Pancreas (tissue), 10 donors: ENCODE measurements at regions not wholly inside any gene's neighbourhood (a gene's known extent, or its start where the extent isn't known, plus 50 kb on each side); places are given as distances from the start of the nearest gene placed in this dataset.

Experiments used
- ATAC-seq, 4 donors: fragments of 200-7000 bp; cut with Tn5 transposase; one replicate each; pipeline versions ENCODE4 v1.8.0 to v1.9.1; 2020; ENCODE audit warnings: mild to moderate bottlenecking in 4 of 4, moderate library complexity in 4 of 4
- DNase-seq, 6 donors: peaks; one replicate each; pipeline ENCODE4 v3.0.0-alpha.2; 2020
- FAIRE-seq: peaks from 2 replicates; lab custom pipeline; 2012; peaks lifted over from hg19 to GRCh38; lab: Jason Lieb, UNC
- H3K27ac ChIP-seq, 4 donors: fragments of 200-600 bp; sonication (generic); 1 replicate in 3 of 4; 2 replicates in 1 of 4; pipeline versions ENCODE4 v1.5.0 to v1.8.0; 2020
- H3K27me3 ChIP-seq, 4 donors: fragments of 200-600 bp; one replicate each; pipeline ENCODE4 v1.8.0; 2021
- H3K36me3 ChIP-seq, 3 donors: fragments of 200-600 bp; sonication (generic) in 1 of 3; one replicate each; pipeline versions ENCODE4 v1.5.0 to v1.8.0; 2020 to 2021
- H3K4me1 ChIP-seq, 3 donors: fragments of 200-600 bp; one replicate each; pipeline ENCODE4 v1.8.0; 2021
- H3K4me3 ChIP-seq, 4 donors: fragments of 200-600 bp; sonication (generic) in 2 of 4; one replicate each; pipeline versions ENCODE4 v1.5.0 to v1.8.0; 2020 to 2021
- H3K9me3 ChIP-seq, 4 donors: fragments of 200-600 bp; one replicate each; pipeline ENCODE4 v1.8.0; 2021
- WGBS, 2 donors: extraction: QIAGEN DNeasy Blood & Tissue Kit; methylation state at CpG; one replicate each; pipeline ENCODE4 v1.1.7; 2013; 5-methylcytosine and 5-hydroxymethylcytosine counted together
- intact Hi-C, 3 donors: fragments of 100-400 bp; cut with DNase I; formaldehyde crosslinking; loops; one replicate each; pipeline versions ENCODE4 v1.11.1 to v1.14.2; 2022
- TF ChIP-seq, protein P1 (sequence below), 4 donors: fragments of 200-600 bp; sonication (generic) in 3 of 4; IDR thresholded peaks; one replicate each; pipeline versions ENCODE4 v1.5.0 to v1.8.0; 2021; ENCODE audit warnings: antibody characterized with exemption in 4 of 4
- donor health status: healthy with polysubstance abuse.
- donor health status: DM: no; HTN: no; CAD: no; lungs with moderate emphysema.
- donor health status: DM: no; HTN: no; CAD: no.
- donor health status: control.
- donor health status: control.
- donor health status: Bipolar disorder and iron deficiency.
- donor health status: DM: yes; HTN: yes; CAD: no.
- donor health status: DM: no; HTN: no; CAD: no.
- donor health status: DM: no; HTN: no; CAD: no.
- donor health status: DM: yes; HTN: yes; CAD: no.

DNA sequence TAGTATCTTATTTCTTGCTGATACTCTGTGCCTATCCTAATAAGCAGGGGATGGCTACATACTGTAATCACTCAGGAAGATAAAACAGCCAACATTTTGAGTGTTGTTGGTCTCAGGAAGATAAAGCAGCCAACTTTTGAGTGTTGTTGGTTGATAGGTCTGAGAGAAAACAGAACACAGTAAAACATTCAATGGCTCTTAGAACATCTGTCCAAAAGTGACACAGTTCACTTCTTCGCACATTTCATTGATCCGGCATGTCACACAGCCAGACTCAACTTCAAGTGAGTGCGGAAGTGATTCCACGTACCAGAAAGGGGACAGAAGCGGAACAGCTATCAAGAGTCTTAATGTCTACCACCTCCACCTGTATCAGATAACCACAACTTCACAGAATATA lies 87.3 kb upstream of the DMD start:
- intact Hi-C loops: no loop called here
- Histone ChIP-seq H3K9me3 (no peaks in the 10 kb centered on the region), H3K4me1 (no peaks in the 10 kb centered on the region), H3K27ac (no peak overlapping the region), H3K27me3 (peaks cover 0 to 5% (median 0%) of the 10 kb centered on the region in 4 donors), H3K4me3 (no peak overlapping the region), H3K36me3 (no peaks in the 10 kb centered on the region)
- FAIRE-seq: no peak
- no peak for DNase-seq
- WGBS, 2 donors: 83 to 89% methylated on average over 5 of the region's 5 CpGs
- TF ChIP-seq, protein P1, sequence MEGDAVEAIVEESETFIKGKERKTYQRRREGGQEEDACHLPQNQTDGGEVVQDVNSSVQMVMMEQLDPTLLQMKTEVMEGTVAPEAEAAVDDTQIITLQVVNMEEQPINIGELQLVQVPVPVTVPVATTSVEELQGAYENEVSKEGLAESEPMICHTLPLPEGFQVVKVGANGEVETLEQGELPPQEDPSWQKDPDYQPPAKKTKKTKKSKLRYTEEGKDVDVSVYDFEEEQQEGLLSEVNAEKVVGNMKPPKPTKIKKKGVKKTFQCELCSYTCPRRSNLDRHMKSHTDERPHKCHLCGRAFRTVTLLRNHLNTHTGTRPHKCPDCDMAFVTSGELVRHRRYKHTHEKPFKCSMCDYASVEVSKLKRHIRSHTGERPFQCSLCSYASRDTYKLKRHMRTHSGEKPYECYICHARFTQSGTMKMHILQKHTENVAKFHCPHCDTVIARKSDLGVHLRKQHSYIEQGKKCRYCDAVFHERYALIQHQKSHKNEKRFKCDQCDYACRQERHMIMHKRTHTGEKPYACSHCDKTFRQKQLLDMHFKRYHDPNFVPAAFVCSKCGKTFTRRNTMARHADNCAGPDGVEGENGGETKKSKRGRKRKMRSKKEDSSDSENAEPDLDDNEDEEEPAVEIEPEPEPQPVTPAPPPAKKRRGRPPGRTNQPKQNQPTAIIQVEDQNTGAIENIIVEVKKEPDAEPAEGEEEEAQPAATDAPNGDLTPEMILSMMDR (IDR thresholded peaks at IDR 0.05): no peak
- no peak for ATAC-seq

DNA sequence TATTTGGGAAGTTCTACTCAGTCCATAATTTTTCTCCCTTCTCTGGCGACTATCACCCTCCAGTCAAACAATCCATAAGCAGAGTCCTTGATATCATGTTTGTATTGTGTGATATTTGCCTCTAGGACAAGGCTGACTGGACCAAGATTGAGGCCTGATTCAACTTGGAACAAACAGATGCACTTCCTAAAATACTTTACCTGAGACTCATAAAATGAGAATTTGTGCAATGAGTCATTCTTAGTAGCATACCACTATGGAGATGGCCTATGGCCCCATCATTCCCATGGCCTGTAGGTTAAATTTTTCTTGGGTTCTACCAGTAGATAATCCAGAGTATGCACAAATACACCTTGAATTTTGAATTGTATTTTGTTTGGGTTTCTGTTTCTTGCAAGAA lies 74.2 kb upstream of the DMD start:
- TF ChIP-seq, protein P1 (IDR thresholded peaks at IDR 0.05): no peak
- DNase-seq (no peak), FAIRE-seq (no peak), ATAC-seq (no peak)
- no peaks in the 10 kb centered on the region for H3K4me1 ChIP-seq
- WGBS, 2 donors: 61% methylated on average over 1 of the region's 1 CpG
- H3K36me3 ChIP-seq: no peaks in the 10 kb centered on the region
- H3K27ac ChIP-seq: no peak overlapping the region
- H3K27me3 ChIP-seq: no peaks in the 10 kb centered on the region
- H3K9me3 ChIP-seq: no peaks in the 10 kb centered on the region
- no peak overlapping the region for H3K4me3 ChIP-seq
- intact Hi-C loops: no loop called here

DNA sequence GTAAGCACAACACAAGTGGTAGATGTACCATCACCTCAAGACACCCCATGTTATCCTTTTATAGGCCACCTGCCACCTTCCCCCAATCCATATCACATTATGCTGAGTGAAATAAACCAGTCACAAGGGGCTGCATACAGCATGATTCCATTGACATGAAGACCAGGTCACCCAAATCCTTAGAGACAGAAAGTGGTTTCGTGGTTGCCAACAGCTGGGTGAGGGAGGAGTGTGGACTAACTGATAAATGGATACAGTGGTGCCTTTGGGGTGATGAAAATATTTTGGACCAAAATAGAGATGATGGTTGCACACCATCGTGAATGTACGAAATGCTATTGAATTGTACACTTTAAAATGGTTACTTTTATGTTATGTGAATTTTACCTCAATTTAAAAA lies 65.7 kb upstream of the DMD start:
- Histone ChIP-seq H3K4me1 (no peaks in the 10 kb centered on the region), H3K27me3 (peaks cover 0 to 4% (median 0%) of the 10 kb centered on the region in 4 donors), H3K9me3 (no peaks in the 10 kb centered on the region), H3K27ac (no peak overlapping the region), H3K4me3 (no peak overlapping the region), H3K36me3 (no peaks in the 10 kb centered on the region)
- DNase-seq: no peak
- ATAC-seq: no peak
- WGBS, 2 donors: 66 to 80% methylated on average over 3 of the region's 3 CpGs
- intact Hi-C loops: no loop called here
- TF ChIP-seq, protein P1 (IDR thresholded peaks at IDR 0.05): no peak
- no peak for FAIRE-seq

DNA sequence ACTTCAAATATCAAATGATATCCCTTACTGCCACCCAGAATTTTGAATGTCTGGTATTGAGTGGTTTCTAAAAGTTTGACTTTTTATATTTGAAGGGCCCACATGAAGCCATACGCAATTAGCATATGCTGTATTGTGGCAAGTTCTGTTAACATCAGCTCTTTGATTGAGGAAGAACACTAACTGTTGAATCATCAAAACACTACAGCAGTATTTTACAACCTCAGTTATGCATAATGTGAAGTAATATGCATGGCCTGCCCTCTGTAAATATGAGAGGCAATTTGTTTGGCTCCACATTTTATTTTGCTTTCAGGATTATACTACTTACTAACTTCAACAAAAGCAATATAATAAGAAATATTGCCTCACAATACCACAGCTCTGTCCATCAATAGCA lies 62.2 kb upstream of the DMD start:
- no peak overlapping the region for H3K27ac ChIP-seq
- no peak for ATAC-seq

DNA sequence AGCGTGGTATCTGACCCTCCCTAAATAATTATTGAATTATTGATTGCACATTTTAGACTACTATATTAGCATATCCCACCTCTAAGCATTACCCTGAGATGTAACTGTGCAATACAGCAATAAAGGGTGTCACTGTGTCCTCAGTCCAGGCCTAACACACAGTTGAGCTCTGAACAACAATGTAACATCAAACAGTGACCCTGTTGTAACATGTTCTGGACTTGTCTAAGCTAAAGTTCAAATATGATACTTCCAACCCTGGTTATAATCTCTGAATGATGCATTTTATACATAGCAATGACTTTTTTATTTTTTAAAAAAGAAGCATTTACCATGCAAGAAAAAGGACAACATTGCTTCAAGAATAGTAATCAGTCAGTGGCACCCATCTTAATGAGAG lies 61.6 kb upstream of the DMD start:
- ATAC-seq: no peak
- Histone ChIP-seq H3K36me3 (no peaks in the 10 kb centered on the region), H3K4me3 (no peak overlapping the region), H3K9me3 (no peaks in the 10 kb centered on the region), H3K4me1 (no peaks in the 10 kb centered on the region), H3K27me3 (no peaks in the 10 kb centered on the region), H3K27ac (no peak overlapping the region)
- TF ChIP-seq, protein P1 (IDR thresholded peaks at IDR 0.05): no peak
- no peak for DNase-seq
- intact Hi-C loops: no loop called here
- FAIRE-seq: no peak
- WGBS, 2 donors: 70 to 77% methylated on average over 1 of the region's 1 CpG

More for the DNA sequence above, 62.2 kb upstream of the DMD start:
- intact Hi-C loops: no loop called here
- no peak for DNase-seq
- TF ChIP-seq, protein P1 (IDR thresholded peaks at IDR 0.05): no peak
- FAIRE-seq: no peak
- no peaks in the 10 kb centered on the region for H3K36me3 ChIP-seq
- H3K9me3 ChIP-seq: no peaks in the 10 kb centered on the region
- no peaks in the 10 kb centered on the region for H3K4me1 ChIP-seq
- no peak overlapping the region for H3K4me3 ChIP-seq
- no peaks in the 10 kb centered on the region for H3K27me3 ChIP-seq
- WGBS, 2 donors: 83 to 94% methylated on average over 1 of the region's 1 CpG
